ENCODE measurements at regions not wholly inside any gene's neighbourhood (a gene's known extent, or its start where the extent isn't known, plus 50 kb on each side); places are given as distances from the start of the nearest gene placed in this dataset.

DNA sequence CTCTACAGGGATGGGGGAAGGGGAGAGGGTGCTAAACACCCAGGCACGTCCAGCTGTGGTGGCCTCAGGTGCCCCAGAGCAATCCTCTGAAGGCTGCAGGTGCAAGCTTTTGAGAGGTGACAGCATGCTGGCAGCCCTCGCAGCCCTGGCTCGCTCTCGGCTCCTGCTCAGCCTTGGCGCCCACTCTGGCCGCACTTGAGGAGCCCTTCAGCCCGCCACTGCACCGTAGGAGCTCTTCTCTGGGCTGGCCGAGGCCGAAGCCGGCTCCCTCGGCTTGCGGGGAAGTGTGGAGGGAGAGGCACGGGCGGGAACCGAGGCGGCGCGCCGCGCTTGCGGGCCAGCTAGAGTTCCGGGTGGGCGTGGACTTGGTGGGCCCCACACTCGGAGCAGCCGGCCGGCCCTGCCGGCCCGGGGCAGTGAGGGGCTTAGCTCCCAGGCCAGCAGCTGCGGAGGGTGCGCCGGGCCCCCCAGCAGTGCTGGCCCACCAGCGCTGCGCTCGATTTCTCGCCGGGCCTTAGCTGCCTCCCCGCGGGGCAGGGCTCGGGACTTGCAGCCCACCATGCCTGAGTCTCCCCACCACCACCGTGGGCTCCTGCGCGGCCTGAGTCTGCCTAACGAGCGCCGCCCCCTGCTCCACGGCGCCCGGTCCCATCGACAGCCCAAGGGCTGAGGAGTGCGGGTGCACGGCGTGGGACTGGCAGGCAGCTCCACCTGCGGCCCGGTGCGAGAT is 112.1 kb downstream of the TRIM29 start:
- TF ChIP-seq POLR2A (IDR thresholded peaks at IDR 0.05) (no peak), CTCF (IDR thresholded peaks at IDR 0.05) (no peak)

Measured in Peyer's patch (tissue), 4 donors.